Epithelial cell of esophagus (primary cell): ENCODE measurements at regions not wholly inside any gene's neighbourhood (a gene's known extent, or its start where the extent isn't known, plus 50 kb on each side); places are given as distances from the start of the nearest gene placed in this dataset.
"Not testable (repeated sequence)": the region's sequence is repeated elsewhere in the genome, so short reads cannot be mapped to it uniquely, and the experiment has no call there.

Source experiments
- DNase-seq: peaks from one replicate; pipeline ENCODE4 v3.0.0; 2010; ENCODE audit warnings: low read depth
- H3K4me3 ChIP-seq: 2 replicates; pipeline ENCODE4 v1.5.1; 2011; ENCODE audit warnings: mild to moderate bottlenecking, low read length, control low read depth
- TF ChIP-seq, protein P1 (sequence below): IDR thresholded peaks from 2 replicates; pipeline ENCODE4 v1.5.1; 2011; ENCODE audit warnings: low read depth, mild to moderate bottlenecking, low read length, control low read depth, inconsistent platforms; ENCODE audit not compliant: insufficient read depth; ENCODE audit errors: missing control alignments

DNA sequence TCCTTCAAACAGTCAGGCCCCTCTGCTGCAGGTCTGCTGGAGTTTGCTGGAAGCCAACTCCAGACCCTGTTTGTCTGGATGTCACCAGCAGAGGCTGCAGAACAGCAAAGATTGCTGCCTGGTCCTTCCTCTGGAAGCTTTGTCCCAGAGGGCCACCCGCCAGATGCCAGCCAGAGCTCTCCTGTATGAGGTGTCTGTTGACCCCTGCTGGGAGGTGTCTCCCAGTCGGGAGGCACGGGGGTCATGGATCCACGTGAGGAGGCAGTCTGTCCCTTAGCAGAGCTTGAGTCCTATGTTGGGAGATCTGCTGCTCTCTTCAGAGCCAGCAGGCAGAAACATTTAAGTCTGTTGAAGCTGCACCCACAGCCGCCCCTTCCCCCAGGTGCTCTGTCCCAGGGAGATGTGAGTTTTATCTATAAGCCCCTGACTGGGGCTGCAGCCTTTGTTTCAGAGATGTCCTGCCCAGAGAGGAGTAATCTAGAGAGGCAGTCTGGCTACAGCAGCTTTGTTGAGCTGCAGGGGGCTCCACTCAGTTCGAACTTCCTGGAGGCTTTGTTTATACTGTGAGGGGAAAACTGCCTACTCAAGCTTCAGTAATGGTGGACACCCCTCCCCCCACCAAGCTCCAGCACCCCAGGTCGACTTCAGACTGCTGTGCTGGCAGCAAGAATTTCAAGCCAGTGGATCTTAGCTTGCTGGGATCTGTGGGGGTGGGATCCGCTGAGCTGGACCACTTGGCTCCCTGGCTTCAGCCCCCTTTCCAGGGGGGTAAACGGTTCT is 72.1 kb downstream of the OGFRL1 start:
- DNase-seq, H3K4me3 ChIP-seq: not testable (repeated sequence)

DNA sequence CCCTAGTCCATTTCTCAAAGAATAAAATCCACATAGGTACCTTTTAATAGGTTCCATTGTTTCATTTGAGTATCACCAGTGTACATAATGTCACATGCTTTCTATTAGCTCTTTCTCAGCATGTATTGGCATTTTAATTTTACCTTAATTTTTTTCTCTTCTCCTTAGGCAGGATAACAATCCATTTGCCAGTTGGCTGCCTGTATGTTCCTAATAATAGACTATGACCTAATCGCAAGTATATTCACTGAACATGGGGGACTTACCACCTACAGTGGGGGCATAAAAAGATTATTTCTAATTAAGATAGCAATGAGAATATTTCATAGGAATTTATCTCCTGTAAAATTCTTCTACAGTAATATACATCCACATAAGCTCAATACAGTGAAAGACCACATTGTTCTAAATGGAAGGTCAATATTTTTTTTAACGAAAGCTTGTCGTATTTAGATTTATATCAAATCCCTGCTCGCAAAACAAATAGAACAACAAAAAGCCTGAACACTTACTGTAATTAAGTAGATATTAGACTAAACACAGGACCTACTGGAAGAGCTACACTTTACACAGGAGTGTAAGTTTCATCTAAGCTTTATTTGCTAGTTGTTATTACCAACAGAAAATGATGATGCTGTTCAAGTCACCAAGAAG is 76.4 kb downstream of the OGFRL1 start:
- no peak for DNase-seq
- no peak overlapping the region for H3K4me3 ChIP-seq
- TF ChIP-seq, protein P1, sequence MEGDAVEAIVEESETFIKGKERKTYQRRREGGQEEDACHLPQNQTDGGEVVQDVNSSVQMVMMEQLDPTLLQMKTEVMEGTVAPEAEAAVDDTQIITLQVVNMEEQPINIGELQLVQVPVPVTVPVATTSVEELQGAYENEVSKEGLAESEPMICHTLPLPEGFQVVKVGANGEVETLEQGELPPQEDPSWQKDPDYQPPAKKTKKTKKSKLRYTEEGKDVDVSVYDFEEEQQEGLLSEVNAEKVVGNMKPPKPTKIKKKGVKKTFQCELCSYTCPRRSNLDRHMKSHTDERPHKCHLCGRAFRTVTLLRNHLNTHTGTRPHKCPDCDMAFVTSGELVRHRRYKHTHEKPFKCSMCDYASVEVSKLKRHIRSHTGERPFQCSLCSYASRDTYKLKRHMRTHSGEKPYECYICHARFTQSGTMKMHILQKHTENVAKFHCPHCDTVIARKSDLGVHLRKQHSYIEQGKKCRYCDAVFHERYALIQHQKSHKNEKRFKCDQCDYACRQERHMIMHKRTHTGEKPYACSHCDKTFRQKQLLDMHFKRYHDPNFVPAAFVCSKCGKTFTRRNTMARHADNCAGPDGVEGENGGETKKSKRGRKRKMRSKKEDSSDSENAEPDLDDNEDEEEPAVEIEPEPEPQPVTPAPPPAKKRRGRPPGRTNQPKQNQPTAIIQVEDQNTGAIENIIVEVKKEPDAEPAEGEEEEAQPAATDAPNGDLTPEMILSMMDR = no peak

DNA sequence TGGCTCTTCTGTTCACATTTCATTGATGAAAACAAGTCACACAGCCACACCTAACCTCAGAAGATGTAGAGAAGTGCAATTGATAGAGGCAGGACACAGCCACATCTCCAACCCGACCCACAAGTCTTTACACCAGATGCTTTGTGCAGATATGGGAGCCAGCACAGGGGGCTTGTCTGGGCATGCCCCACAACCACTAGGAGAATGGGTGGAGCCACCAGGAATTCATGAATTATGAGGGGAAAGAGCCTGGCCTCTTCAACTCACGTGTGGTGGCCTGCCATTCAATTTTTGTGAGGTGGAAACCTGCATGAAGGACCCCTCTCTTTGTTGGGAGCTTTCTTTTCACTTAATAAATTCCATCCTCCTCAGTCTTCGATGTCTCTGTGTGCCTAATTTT is 79.1 kb downstream of the OGFRL1 start:
- DNase-seq = peak; percentile 63
- no peak overlapping the region for H3K4me3 ChIP-seq
- TF ChIP-seq, protein P1 = no peak

DNA sequence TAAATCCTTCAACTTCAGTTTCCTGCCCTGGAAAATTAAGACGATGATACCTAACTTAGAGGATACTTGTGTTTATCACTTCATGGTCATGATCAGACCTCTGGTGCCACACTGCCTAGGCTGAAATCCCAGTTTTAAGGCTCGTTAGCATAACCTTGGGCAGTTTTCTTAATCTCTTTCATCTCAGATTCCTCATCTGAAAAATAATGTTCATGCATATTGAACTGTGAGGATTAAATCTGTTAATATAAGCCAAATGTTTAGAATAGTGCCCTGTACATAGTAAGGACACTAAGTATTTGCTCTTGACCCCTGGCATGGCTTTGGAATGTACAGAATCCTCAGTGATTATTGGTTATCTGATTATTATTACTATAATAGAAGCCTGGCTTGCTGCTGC is 79.7 kb downstream of the OGFRL1 start:
- no peak overlapping the region for H3K4me3 ChIP-seq
- TF ChIP-seq, protein P1 = no peak
- DNase-seq = no peak

DNA sequence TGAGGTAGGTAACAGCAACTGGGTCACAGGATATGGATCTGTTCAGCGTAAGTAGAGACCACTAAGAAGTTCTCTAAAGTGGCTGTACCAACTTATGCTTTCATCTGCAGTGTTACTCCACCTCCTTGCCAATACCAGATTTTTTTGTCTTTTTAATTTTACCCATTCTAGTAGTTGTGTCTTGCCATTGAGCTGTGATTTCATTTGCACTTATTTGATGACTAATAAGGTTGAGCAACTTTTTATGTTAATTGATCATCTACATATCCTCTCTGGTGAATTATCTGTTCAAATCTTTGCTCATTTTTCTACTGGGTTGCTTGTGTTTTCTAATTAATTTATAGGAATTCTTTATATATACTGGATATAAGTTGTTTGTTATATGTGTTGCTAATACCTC is 82.9 kb downstream of the OGFRL1 start:
- no peak for DNase-seq
- TF ChIP-seq, protein P1 = no peak
- no peak overlapping the region for H3K4me3 ChIP-seq

DNA sequence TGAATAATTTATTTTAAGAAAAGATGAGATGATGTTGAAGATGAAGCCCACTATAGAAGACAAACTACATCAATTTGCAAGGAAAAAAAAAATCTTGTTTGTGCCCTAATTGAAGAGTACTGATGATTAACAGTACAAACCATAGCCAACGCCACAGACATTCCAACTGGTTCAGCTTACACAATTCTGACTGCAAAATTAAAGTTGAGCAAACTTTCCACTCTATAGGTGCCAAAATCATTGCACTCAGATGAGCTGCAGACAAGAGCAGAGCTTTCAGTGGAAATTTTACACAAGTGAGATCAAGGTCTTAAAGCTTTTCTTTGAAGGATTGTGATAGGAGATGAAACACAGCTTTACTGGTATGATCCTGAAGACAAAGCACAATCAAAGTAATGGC is 85.3 kb downstream of the OGFRL1 start:
- no peak overlapping the region for H3K4me3 ChIP-seq
- DNase-seq = no peak
- TF ChIP-seq, protein P1 = no peak

DNA sequence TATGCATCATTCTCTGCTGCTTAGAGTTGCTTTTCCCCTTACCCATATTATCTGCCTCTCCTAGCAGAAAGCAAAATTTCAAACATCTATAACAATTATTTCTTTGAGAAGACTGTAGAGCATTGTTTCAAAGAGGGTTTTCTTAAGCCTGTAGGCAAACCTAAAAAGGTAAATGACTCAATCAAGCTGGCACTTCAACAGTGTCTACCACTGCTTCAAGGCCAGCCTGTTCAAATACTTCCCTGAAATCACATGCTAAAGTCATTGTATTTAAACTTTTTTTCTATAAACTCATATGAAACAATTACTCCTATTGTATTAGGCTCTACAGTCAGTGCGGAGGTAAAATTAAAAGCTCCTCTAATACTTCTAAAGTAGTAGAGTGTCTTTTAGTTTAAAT is 87.1 kb downstream of the OGFRL1 start:
- peak; percentile 53 for DNase-seq
- H3K4me3 ChIP-seq = no peak overlapping the region
- TF ChIP-seq, protein P1 = no peak
